Progenitor cell of endocrine pancreas (in vitro differentiated cells): ENCODE measurements at regions not wholly inside any gene's neighbourhood (a gene's known extent, or its start where the extent isn't known, plus 50 kb on each side); places are given as distances from the start of the nearest gene placed in this dataset.

Experiments
- DNase-seq: peaks from one replicate; pipeline ENCODE4 v3.0.0; 2021; ENCODE audit warnings: low spot score; ENCODE audit not compliant: unreplicated experiment
- H3K27ac Mint-ChIP-seq: 2 replicates; pipeline ENCODE4 v1.8.0; 2021; ENCODE audit warnings: mild to moderate bottlenecking, moderate library complexity, mixed read lengths
- H3K27me3 Mint-ChIP-seq: 2 replicates; pipeline ENCODE4 v1.8.0; 2021; ENCODE audit warnings: mixed read lengths
- H3K36me3 Mint-ChIP-seq: 2 replicates; pipeline ENCODE4 v1.8.0; 2022; ENCODE audit warnings: mixed read lengths; ENCODE audit not compliant: insufficient read depth
- H3K4me1 Mint-ChIP-seq: 2 replicates; pipeline ENCODE4 v1.8.0; 2021; ENCODE audit warnings: low read depth, mixed read lengths
- H3K4me3 Mint-ChIP-seq: 2 replicates; pipeline ENCODE4 v1.8.0; 2021; ENCODE audit warnings: low read depth, mild to moderate bottlenecking, moderate library complexity, mixed read lengths
- H3K9me3 Mint-ChIP-seq: 2 replicates; pipeline ENCODE4 v1.8.0; 2021; ENCODE audit warnings: low read depth, mixed read lengths
- CTCF ChIP-seq: fragments of 200-600 bp; sonication (generic); IDR thresholded peaks from one replicate; pipeline ENCODE4 v1.5.0; 2021; ENCODE audit warnings: antibody characterized with exemption, mild to moderate bottlenecking; ENCODE audit not compliant: unreplicated experiment

- Mint-ChIP-seq H3K27ac (no peak overlapping the region), H3K4me3 (no peak overlapping the region), H3K9me3 (no peaks in the 10 kb centered on the region), H3K27me3 (no peaks in the 10 kb centered on the region), H3K36me3 (no peaks in the 10 kb centered on the region), H3K4me1 (peaks cover 14% of the 10 kb centered on the region)
- no peak for DNase-seq
- no peak for TF ChIP-seq CTCF
Measured at GRCh38 chr1:222910699-222911098, 95.9 kb downstream of the DISP1 start.

GRCh38 chr1:222911866-222912265 is 97.0 kb downstream of the DISP1 start:
- H3K4me3 Mint-ChIP-seq: no peak overlapping the region
- no peaks in the 10 kb centered on the region for H3K36me3 Mint-ChIP-seq
- no peaks in the 10 kb centered on the region for H3K27me3 Mint-ChIP-seq
- peaks cover 15% of the 10 kb centered on the region for H3K4me1 Mint-ChIP-seq
- no peak for TF ChIP-seq CTCF
- H3K9me3 Mint-ChIP-seq: peaks cover 2% of the 10 kb centered on the region
- no peak for DNase-seq
- H3K27ac Mint-ChIP-seq: no peak overlapping the region

GRCh38 chr1:222912730-222913129 is 97.9 kb downstream of the DISP1 start:
- Mint-ChIP-seq H3K9me3 (peaks cover 10% of the 10 kb centered on the region), H3K27me3 (no peaks in the 10 kb centered on the region), H3K4me1 (peaks cover 15% of the 10 kb centered on the region), H3K4me3 (no peak overlapping the region), H3K36me3 (peaks cover 6% of the 10 kb centered on the region), H3K27ac (no peak overlapping the region)
- TF ChIP-seq CTCF: no peak
- DNase-seq: no peak

- TF ChIP-seq CTCF: no peak
- no peak for DNase-seq
- H3K4me3 Mint-ChIP-seq: no peak overlapping the region
- peaks cover 17% of the 10 kb centered on the region for H3K4me1 Mint-ChIP-seq
- no peaks in the 10 kb centered on the region for H3K27me3 Mint-ChIP-seq
- H3K9me3 Mint-ChIP-seq: peaks cover 15% of the 10 kb centered on the region
- peaks cover 12% of the 10 kb centered on the region for H3K36me3 Mint-ChIP-seq
- H3K27ac Mint-ChIP-seq: no peak overlapping the region
Measured at GRCh38 chr1:222914861-222915632, 100.2 kb downstream of the DISP1 start.

- no peak overlapping the region for H3K27ac Mint-ChIP-seq
- H3K4me3 Mint-ChIP-seq: no peak overlapping the region
- H3K4me1 Mint-ChIP-seq: peaks cover 17% of the 10 kb centered on the region
- H3K27me3 Mint-ChIP-seq: no peaks in the 10 kb centered on the region
- TF ChIP-seq CTCF: no peak
- DNase-seq: no peak
- peaks cover 15% of the 10 kb centered on the region for H3K9me3 Mint-ChIP-seq
- H3K36me3 Mint-ChIP-seq: peaks cover 12% of the 10 kb centered on the region
Measured at GRCh38 chr1:222916100-222916499, 101.3 kb downstream of the DISP1 start.
